Iris pigment epithelial cell (primary cell): ENCODE measurements at regions not wholly inside any gene's neighbourhood (a gene's known extent, or its start where the extent isn't known, plus 50 kb on each side); places are given as distances from the start of the nearest gene placed in this dataset.
A peak's percentile ranks its signal among the peaks of the same experiment; 100 is the strongest.

Experiments used
- DNase-seq: peaks from one replicate; pipeline ENCODE4 v3.0.0-alpha.2; 2011; ENCODE audit warnings: low read depth

GRCh38 chr9:17894501-17895160 is 315.8 kb downstream of the SH3GL2 start:
- no peak for DNase-seq

GRCh38 chr9:17900606-17901005 is 321.7 kb downstream of the SH3GL2 start:
- peak; percentile 12 for DNase-seq

GRCh38 chr9:17905366-17905765 is 326.5 kb downstream of the SH3GL2 start:
- no peak for DNase-seq

GRCh38 chr9:17905781-17906175 is 326.9 kb downstream of the SH3GL2 start:
- no peak for DNase-seq

- DNase-seq, result peak; percentile 3
These were observed 327.4 kb downstream of the SH3GL2 start for GRCh38 chr9:17906176-17906840.

GRCh38 chr9:17906841-17907778 is 328.2 kb downstream of the SH3GL2 start:
- no peak for DNase-seq

GRCh38 chr9:17907779-17908508 is 329.1 kb downstream of the SH3GL2 start:
- DNase-seq, result no peak

- DNase-seq, result no peak
These were observed 347.4 kb downstream of the SH3GL2 start for GRCh38 chr9:17926246-17926645.

- DNase-seq, result no peak
These were observed 348.8 kb downstream of the SH3GL2 start for GRCh38 chr9:17927616-17928015.

- DNase-seq, result no peak
These were observed 349.4 kb downstream of the SH3GL2 start for GRCh38 chr9:17928228-17928627.

- no peak for DNase-seq
These were observed 349.9 kb downstream of the SH3GL2 start for GRCh38 chr9:17928768-17929167.

- DNase-seq, result no peak
These were observed 350.6 kb downstream of the SH3GL2 start for GRCh38 chr9:17929506-17929905.

GRCh38 chr9:17930071-17930470 is 351.2 kb downstream of the SH3GL2 start:
- DNase-seq, result no peak

GRCh38 chr9:17936365-17936764 is 357.5 kb downstream of the SH3GL2 start:
- DNase-seq, result no peak

- no peak for DNase-seq
These were observed 359.3 kb downstream of the SH3GL2 start for GRCh38 chr9:17938035-17938655.

- DNase-seq, result no peak
These were observed 363.6 kb downstream of the SH3GL2 start for GRCh38 chr9:17942498-17942897.

GRCh38 chr9:17955409-17955808 is 376.5 kb downstream of the SH3GL2 start:
- DNase-seq, result no peak

- DNase-seq, result no peak
These were observed 379.5 kb downstream of the SH3GL2 start for GRCh38 chr9:17958363-17958762.

- DNase-seq, result no peak
These were observed 383.9 kb downstream of the SH3GL2 start for GRCh38 chr9:17962747-17963146.

GRCh38 chr9:17963498-17963897 is 384.6 kb downstream of the SH3GL2 start:
- DNase-seq, result no peak

GRCh38 chr9:17967731-17968130 is 388.9 kb downstream of the SH3GL2 start:
- DNase-seq, result no peak

- DNase-seq, result no peak
These were observed 390.4 kb downstream of the SH3GL2 start for GRCh38 chr9:17969232-17969631.
